ENCODE measurements at regions not wholly inside any gene's neighbourhood (a gene's known extent, or its start where the extent isn't known, plus 50 kb on each side); places are given as distances from the start of the nearest gene placed in this dataset.
"Not testable (repeated sequence)": the region's sequence is repeated elsewhere in the genome, so short reads cannot be mapped to it uniquely, and the experiment has no call there.

DNA sequence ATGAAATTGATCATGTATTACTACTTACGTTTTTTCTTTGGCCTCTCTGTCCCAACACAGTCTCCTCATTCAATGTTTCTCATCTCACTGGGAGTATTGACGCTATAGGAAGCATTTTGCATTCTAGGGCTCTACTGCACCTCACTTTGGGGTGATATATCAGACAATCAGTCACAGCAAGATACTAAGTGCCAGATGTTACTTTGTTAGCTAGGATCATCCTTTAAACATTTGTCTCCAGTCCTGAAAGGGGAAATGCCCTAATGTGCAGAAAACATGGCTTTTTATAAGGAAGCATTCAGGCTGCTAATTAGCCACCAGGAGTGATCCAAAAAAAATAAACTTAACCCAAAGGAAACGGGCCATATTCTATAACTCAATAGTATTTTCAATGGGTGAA, 409.1 kb downstream of the RWDD3 start:
- TF ChIP-seq CTCF (IDR thresholded peaks at IDR 0.05), result no peak
- Histone ChIP-seq H2AFZ (ENCODE audit: insufficient read depth, low read depth, low read length, poor library complexity, severe bottlenecking) (no peak overlapping the region), H3K9ac (ENCODE audit: insufficient read depth, low read length, poor library complexity, severe bottlenecking) (no peak overlapping the region), H3K9me3 (replicated peaks in 1 of 2; ENCODE audit: control insufficient read depth in 1 of 2, insufficient read depth in 1 of 2, low read length in 2 of 2) (peaks cover 16 to 20% of the 10 kb centered on the region in 2 donors), H3K4me3 (replicated peaks in 1 of 3; ENCODE audit: low read depth in 2 of 3, low read length in 3 of 3) (no peak overlapping the region), H3K4me1 (ENCODE audit: control insufficient read depth in 1 of 2, insufficient read depth in 2 of 2, low read length in 2 of 2) (no peaks in the 10 kb centered on the region), H3K36me3 (replicated peaks in 1 of 2; ENCODE audit: control insufficient read depth in 1 of 2, insufficient read depth in 2 of 2, low read length in 2 of 2) (no peaks in the 10 kb centered on the region), H3K79me2 (ENCODE audit: insufficient read depth, low read length) (no peaks in the 10 kb centered on the region), H3K4me2 (replicated peaks; ENCODE audit: extremely low read depth, low read length, poor library complexity, severe bottlenecking) (no peak overlapping the region), H3K27me3 (ENCODE audit: control insufficient read depth in 2 of 2, insufficient read depth in 2 of 2, low read length in 2 of 2) (no peaks in the 10 kb centered on the region), H3K27ac (ENCODE audit: low read depth in 1 of 2, low read length in 2 of 2) (no peak overlapping the region), H4K20me1 (ENCODE audit: insufficient read depth, low read length) (no peaks in the 10 kb centered on the region)
- no peaks in the 10 kb centered on the region for H3K4me1 Mint-ChIP-seq
- no peak for DNase-seq
- intact Hi-C loops (cut with micrococcal nuclease), result no loop called here
- no CpG with 5 or more reads among the region's 3 CpGs for WGBS (ENCODE audit: insufficient coverage)
- H3K9me3 Mint-ChIP-seq, result peaks cover 3 to 42% (median 12%) of the 10 kb centered on the region in 7 donors
- H3K27me3 Mint-ChIP-seq (ENCODE audit: low read depth in 3 of 3), result no peaks in the 10 kb centered on the region
- H3K4me3 Mint-ChIP-seq, result no peak overlapping the region
- no peak overlapping the region for H3K27ac Mint-ChIP-seq
- H3K36me3 Mint-ChIP-seq, result no peaks in the 10 kb centered on the region

GRCh38 chr1:95645126-95645525, 411.1 kb downstream of the RWDD3 start:
- not testable (repeated sequence) for H3K36me3 Mint-ChIP-seq, H3K4me1 Mint-ChIP-seq, H3K4me3 Mint-ChIP-seq

More at GRCh38 chr1:95645126-95645525, 411.1 kb downstream of the RWDD3 start:
- H3K4me2 ChIP-seq (replicated peaks; ENCODE audit: extremely low read depth, low read length, poor library complexity, severe bottlenecking); H2AFZ ChIP-seq (ENCODE audit: insufficient read depth, low read depth, low read length, poor library complexity, severe bottlenecking); H3K27me3 Mint-ChIP-seq (ENCODE audit: low read depth in 3 of 3); H3K27ac Mint-ChIP-seq; DNase-seq; H3K27ac ChIP-seq (ENCODE audit: low read depth in 1 of 2, low read length in 2 of 2); H4K20me1 ChIP-seq (ENCODE audit: insufficient read depth, low read length); H3K36me3 ChIP-seq (replicated peaks in 1 of 2; ENCODE audit: control insufficient read depth in 1 of 2, insufficient read depth in 2 of 2, low read length in 2 of 2); H3K9ac ChIP-seq (ENCODE audit: insufficient read depth, low read length, poor library complexity, severe bottlenecking); H3K4me3 ChIP-seq (replicated peaks in 1 of 3; ENCODE audit: low read depth in 2 of 3, low read length in 3 of 3); H3K27me3 ChIP-seq (ENCODE audit: control insufficient read depth in 2 of 2, insufficient read depth in 2 of 2, low read length in 2 of 2); H3K79me2 ChIP-seq (ENCODE audit: insufficient read depth, low read length); intact Hi-C loops (cut with micrococcal nuclease); H3K4me1 ChIP-seq (ENCODE audit: control insufficient read depth in 1 of 2, insufficient read depth in 2 of 2, low read length in 2 of 2): not testable (repeated sequence)
- peaks cover 3 to 46% (median 14%) of the 10 kb centered on the region in 7 donors for H3K9me3 Mint-ChIP-seq
- H3K9me3 ChIP-seq (replicated peaks in 1 of 2; ENCODE audit: control insufficient read depth in 1 of 2, insufficient read depth in 1 of 2, low read length in 2 of 2), result peaks cover 21 to 31% of the 10 kb centered on the region in 2 donors
- WGBS (ENCODE audit: insufficient coverage), result no CpG with 5 or more reads among the region's 6 CpGs

All from CD14-positive monocyte (primary cell).